ENCODE measurements at regions not wholly inside any gene's neighbourhood (a gene's known extent, or its start where the extent isn't known, plus 50 kb on each side); places are given as distances from the start of the nearest gene placed in this dataset.

DNA sequence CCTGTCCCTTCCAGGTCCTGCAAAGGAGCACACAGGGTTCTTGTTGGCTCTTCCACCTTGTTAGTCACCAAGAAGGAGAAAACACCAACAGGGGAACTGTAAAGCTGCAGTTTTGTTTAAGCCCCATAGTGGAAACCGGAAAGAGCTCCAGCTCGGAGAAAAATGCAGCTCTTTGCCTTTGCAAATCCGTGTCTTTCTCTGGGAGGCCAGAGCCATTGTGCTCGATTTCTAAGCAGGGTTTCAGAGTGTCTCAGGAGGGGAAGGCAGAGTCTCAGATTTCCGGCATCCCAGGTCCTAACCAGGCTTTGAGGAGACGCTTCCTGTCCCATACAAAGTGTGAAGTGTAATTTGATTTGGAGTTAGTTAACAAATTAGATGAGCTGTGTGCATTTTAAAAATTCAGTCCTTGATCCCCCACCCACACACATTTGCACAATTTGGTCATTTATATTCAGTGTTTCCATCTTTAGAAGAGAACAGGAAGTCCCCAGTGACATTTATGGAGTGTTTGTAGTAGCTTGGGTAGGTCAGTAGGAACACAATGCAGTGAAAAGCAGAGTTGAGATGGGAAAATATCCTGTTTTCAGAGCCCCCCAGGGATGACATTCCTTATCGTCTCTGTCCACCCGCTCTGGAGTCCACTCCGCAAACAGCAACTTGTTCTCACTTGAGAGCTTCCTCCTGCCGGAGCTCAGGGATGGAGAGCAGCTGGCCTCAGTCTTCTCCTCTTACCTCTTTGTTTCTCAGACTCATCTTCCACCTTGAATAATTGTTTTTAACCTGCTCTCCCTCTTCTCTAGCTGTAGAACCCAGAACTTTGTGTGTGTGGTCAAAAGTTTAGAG is 331.9 kb downstream of the SEC14L1 start:
- no peak for TF ChIP-seq EZH2phosphoT487 (IDR thresholded peaks at IDR 0.05; ENCODE audit: borderline replicate concordance, low read length)
- TF ChIP-seq, protein P1, sequence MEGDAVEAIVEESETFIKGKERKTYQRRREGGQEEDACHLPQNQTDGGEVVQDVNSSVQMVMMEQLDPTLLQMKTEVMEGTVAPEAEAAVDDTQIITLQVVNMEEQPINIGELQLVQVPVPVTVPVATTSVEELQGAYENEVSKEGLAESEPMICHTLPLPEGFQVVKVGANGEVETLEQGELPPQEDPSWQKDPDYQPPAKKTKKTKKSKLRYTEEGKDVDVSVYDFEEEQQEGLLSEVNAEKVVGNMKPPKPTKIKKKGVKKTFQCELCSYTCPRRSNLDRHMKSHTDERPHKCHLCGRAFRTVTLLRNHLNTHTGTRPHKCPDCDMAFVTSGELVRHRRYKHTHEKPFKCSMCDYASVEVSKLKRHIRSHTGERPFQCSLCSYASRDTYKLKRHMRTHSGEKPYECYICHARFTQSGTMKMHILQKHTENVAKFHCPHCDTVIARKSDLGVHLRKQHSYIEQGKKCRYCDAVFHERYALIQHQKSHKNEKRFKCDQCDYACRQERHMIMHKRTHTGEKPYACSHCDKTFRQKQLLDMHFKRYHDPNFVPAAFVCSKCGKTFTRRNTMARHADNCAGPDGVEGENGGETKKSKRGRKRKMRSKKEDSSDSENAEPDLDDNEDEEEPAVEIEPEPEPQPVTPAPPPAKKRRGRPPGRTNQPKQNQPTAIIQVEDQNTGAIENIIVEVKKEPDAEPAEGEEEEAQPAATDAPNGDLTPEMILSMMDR (IDR thresholded peaks at IDR 0.05; ENCODE audit: low read depth, low read length, poor library complexity, severe bottlenecking), result no peak
